Amygdala (tissue), 56 donors: ENCODE measurements at regions not wholly inside any gene's neighbourhood (a gene's known extent, or its start where the extent isn't known, plus 50 kb on each side); places are given as distances from the start of the nearest gene placed in this dataset.

Source experiments
- DNase-seq, 56 donors: peaks; one replicate each; lab custom pipeline; 2025; lab: John Stamatoyannopoulos, UW

DNA sequence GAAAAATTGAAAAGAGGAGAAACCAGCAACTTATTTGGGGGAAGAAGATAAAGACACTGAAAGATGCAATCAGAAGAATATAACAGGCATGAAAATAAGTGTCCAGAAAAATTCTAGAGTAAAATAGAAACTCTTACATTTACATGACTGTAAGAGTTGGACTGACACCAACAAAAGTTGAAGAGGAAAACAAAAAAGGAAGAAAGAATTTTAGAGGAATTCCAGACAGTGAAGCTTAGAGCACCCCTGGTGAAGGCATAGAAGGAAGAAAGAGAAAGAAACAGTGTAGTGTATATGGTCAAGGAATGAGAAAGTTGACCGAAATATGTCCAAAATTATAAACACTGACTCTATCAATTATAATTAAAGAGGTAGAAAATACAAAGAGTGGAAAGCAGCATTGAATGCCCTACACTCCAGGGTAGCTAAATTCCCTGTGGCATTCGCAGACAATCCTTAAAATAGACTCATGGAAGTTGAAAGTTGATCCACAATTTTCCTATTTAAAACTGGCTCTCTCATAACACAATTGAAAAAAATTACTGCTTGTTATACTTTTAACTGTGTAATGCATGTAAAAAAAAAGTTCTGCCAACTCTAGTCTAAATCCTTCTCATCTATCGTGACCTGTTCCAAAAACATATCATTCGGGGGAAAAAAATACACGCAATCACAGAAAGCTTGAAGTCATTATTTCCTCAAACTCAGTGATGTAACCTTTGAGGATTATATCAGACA is 102.6 kb upstream of the ABI3BP start:
- no peak for DNase-seq

DNA sequence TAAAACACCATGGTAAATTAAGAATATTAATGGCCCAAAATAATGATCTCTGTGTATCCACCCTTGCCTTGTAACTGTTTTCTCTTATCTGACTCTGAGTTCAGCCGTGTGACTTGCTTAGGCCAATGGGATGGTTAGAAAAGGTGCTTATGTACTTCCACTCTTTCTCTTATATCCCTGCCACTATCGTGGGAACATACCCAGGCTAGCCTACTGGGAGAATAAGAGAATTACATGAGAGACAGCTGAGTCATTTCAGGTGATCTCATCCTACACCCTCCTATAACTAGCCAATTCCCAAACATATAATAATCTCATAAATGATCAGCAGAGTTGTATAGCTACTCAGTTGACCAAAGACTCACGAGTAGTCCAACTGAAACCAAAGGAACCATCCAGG is 98.3 kb upstream of the ABI3BP start:
- no peak for DNase-seq

DNA sequence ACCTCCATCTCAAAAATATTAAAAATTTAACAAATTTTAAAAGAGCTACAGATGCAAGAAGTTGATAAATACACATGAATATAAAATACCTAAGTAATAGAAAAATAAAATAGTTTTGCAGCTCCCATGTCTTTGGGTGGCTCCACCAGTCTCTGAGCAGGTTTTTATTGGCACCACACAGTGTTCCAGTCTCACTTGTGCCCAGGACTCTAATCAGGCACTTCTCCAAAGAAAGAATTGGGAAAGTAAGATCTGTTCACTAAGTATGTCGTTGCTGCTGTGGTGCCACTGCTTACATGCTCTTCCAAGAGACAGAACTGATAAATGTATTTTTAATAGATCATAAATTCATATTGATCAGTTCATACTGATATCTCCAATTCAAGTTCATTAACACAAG is 92.5 kb upstream of the ABI3BP start:
- no peak for DNase-seq

DNA sequence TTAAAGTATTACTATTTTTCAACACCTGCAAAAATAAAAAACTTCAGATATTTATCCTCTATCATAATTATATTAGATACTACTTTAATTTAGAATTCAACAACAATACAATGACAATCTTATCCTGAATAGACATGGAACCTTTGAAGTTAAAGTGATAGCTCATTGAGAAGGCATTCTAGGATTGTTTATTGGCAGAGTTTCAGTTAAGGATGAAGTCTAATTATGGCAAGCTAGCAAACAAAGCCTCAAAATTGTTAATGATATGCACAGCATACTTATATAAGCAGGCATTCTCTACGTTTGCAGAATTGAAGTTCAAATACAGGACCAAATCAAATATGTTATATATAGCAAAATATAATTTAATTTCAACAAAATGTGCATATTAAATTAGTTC is 91.2 kb upstream of the ABI3BP start:
- DNase-seq = no peak

DNA sequence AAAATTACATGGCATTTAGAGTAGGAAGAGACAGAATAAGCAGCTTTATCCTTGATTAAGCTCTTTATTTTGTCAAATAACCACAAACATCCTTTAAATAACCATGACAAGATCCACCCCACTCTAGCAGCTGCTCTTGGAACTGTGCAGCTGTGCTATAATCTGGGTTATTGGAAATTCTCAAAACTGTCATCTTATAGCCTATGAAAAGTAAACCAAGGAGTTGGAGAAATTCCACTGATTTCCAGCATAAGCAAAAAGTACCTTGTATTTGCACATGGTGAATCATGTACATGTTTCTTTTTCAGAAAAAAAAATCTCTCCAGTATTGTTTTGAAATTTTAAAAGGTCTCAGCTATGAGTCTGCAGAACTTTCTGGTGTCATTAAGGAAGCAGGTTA is 88.8 kb upstream of the ABI3BP start:
- DNase-seq = no peak

DNA sequence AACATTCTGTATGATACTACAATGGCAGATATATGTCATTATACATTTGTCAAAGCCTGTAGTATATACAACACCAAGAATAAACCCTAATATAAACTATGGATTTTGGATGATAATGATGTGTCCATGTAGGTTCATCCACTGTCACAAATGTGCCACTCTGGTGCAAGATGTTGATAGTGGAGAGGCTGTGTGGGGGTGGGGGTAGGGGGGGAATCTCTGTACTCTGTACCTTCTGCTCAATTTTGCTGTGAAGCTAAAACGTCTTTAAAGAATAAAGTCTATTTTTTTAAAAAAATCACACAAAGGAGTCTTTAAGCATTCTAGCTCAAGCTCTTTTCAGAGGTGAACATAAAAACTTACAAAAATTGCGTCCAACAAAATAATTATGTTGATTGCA is 88.2 kb upstream of the ABI3BP start:
- DNase-seq = no peak

DNA sequence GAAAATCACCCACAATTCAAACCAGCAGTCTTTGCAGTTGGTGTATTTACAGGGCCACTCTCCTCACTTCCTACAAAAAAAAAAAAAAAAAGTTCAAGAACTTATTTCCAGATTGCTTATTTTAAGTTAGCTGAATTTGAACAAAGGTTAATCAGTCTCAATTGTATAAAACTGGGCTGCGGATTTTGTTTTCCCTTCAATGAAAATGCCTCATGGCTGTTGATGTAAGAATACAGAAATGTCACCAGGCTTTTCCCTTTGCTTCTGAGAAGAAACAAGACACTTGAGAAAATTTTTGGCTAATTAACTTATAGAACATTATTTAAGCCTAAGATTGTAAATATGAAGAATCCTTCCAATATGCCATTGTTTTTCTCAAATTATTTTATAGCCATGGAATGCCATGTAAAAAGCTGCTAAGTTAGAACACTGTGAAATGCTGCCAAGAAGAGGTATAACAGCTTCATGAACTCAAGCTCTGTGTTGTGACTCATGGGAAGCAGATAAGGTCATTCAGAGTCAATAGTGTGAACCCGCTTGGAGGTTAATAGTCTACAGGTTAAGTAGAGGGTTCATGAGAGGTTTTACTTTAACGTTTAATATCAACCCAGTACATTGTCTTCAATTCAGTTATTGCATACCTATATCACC is 84.3 kb upstream of the ABI3BP start:
- no peak for DNase-seq

DNA sequence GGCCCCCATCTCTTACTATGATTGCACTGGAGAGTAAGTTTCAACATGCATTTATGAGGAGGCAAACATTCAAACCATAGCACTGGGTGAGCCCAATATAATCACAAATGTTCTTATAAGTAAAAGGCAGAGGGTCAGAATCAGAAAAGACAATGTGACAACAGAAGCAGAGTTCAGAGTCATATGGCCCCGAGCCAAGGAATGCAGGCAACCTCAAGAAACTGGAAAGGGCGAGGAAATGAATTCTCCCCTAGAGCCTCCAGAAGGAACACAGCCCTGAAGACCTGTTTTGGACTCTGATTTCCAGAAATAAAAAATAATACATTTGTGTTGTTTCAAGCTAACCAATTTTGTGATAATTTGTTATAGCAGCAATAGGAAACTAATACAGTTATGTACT is 81.3 kb upstream of the ABI3BP start:
- DNase-seq = no peak

DNA sequence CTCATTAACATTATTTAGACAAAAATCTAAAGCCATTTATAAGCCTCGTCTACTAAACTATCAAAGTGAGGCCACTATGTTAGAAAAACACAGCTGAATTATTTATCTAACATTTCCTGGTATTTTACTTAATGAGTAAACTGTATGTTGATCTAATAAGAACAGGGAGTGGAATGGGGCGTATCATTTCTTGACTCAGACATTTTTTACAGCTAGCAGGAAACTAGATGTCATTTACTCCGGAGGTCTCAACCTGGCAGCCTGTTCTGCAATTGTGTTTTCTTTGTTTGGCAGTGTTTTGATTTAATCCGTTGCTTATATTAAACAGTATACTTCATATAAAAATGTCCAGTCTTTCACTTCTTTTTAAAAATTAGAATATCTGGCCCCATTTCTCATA is 79.1 kb upstream of the ABI3BP start:
- DNase-seq = no peak

DNA sequence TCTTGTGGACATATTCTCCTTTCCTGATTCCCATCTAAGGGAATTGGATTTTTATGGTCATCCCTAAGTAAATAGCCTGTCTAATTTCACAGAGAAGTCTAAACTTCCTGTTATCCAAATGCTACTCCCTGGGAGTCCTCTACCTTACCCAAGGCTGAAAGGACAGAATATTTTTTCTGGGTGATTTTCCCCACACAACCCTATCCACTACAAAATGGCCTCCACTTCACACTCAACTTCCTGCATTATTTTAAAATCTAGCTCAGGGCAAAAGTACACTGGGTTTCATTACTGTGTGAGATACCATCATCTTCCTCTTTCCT is 77.5 kb upstream of the ABI3BP start:
- no peak for DNase-seq

DNA sequence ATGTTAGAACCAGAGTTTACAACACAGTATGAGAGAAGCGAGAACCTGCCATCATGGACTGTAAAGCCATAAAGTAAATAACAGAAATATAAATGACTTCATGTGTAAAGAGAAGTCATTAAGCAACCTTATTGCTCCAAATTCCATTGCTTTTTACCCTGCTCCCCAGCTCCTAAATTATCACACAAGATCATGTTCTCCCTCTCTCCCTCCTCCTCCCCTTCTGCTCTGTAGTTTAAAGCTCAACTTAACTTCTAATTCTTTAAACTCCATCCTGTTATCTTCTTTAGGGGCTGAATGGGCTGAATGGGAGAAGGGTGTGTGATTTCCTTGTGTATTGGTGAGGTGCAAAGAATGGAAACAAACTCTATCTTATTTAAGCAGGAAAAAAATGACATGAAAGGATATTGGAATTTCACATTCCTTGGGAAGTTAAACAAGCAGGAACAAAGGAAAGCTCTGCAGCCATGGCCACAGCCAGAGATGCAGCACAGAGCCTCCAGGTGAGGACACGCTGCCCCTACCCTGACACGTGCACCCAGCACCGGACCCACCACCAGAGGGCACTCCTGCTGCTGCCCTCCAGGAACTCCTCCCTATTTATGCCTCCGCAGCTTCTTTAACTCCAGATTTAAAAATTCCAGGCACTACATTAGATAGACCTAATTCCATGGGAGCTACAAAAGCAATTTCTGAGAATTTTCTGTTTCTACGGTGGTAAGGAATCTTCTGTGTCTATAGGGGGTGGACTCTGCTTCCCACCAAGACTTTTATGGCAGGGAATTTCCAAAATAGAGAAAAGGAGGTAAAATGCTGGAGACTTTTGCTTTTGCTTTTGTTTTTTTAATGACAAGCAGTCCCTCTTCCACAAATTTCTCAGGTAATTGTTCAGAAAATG is 76.9 kb upstream of the ABI3BP start:
- DNase-seq = peak in 6 of 56 donors; percentile 1 to 20 (median 5)

DNA sequence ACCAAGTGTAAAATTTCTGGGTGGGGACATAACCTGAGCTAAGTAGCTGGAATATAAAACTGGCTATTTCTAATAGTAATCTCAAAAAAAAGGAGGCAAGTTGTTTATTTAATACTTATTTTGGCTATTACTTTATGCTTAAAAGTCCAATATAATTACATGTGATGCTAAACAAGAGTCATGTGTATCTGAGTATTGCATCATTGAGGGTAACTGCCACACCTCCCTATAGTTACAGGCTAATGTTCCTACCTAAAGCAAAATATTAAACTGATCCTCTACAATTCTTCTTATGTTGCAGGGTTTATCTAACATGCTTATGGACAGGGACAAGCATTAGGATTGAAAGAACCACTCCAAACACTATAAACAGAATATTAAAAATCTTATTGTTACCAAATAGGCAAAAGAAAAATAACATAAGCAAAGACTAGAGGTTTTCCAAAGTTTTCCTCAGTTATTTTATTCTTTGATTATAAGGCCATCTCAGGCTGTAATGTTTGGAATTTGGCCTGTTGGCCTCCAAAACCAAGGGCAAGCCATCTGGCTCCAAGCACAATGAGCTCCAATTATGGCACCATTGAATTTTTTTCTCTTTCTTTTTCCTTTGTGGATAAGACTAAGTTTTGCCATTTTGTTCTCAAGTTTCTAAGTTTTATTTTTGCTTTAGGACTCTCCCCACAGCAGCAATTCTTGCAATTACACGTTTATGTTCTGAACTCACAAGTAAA is 75.8 kb upstream of the ABI3BP start:
- DNase-seq = no peak

DNA sequence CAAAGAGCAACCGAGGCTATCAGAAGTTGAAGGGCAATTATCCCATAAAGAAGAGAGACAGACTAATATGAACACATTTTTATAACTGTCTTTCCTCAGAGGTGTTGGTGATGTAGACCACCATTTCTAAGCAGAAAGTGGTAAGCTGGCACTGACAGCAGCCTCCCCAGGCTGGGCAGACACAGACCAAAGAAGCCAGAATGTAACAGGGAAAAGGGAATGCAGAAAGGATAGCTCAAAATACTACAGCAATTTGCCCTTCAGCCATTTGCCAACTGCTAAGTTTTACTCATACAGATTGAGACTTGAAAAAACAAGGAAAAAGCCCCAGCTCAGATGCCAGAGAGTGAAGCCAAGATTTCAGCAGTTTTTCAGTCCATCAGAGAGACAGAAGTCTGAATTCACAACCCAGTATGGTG is 73.5 kb upstream of the ABI3BP start:
- no peak for DNase-seq

DNA sequence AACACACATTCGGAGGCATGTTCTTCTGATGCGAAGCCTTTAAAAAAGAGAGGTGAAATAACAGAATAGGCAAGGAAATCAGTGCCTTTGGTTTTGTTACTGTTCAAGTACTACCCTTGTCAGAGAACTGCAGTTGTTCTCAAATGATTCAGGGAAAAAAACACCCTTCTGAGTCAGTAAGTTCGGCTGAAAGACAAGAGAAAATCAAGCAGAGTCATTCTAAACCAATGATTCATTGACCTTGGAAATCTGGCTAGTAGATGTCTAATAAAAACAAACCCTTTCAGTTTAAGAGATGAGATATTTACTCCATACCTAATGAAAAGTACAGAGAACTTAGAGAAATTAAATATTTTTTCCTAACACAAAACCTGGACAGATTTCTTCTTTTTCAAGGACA is 72.7 kb upstream of the ABI3BP start:
- DNase-seq = no peak

DNA sequence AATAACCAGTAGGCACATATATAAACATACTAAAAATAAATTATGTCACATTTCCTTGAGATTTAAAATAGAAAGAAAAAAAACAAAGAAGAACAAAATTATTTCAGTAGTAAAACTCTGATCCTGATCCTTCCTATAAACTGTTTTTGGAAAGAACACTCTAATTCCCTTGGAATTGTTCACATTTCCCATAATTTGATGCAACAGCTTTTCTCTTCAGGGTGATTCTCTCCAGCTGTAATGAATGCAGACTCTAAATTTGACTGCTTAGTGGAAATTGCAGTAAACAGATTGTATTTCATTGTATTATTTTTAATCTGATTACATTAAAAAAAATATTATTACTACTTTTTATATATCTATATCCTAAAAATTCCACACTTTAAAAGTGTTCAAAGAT is 70.2 kb upstream of the ABI3BP start:
- DNase-seq = no peak

DNA sequence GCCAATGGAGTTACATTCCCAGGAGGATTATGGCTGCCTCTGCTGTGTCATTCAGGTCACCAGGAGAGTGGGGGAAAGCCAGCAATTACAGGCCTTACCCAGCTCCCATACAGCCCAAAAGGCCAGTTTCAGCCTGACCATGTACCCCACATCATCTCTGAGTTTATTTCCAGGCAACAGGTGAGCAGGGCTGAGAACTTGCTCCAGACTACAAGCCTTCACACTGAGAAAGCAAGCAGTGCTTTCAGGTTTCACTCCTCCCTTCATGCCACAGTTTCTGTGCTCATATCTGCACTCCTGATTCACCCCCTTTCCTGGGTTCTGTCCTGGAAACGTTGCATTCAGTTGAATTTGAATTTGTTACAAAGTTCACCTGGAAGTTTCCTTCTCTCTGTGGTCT is 68.1 kb upstream of the ABI3BP start:
- DNase-seq = no peak

DNA sequence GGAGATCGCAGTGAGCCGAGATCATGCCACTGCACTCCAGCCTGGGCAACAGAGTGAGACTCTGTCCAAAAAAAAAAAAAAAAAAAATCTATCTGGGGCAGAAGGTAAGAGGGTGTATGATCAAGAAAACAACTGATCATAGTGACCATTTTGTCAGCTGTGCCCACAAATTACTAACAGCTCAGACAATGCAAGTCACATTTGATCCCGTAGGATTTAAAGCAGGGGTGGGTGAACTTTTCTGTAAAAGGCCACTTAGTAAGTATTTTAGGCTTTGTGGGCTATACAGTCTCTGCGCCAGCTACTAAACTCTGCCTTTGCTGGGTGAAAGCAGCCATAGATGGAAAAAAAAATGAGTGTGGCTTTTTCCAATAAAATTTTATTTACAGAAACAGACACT is 57.6 kb upstream of the ABI3BP start:
- DNase-seq = no peak

DNA sequence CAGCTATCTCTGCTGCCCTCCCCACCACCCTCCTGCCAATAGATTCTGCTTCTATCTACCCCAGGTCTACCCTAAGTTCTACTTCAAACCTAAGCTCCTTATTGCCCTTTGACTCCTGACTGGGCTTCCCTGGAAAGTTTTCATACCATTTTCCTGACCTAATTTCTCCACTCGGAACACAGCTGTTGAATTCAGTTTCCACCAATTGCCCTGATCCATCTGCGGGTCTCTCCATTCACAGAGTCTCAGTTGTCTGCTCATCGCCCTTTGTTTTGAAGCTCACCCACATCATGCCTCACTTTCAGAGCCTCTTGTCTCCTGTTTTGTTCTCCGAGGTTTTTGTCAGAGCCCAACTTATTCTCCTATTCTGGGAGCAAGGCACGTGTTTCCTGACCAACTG is 56.8 kb upstream of the ABI3BP start:
- no peak for DNase-seq

DNA sequence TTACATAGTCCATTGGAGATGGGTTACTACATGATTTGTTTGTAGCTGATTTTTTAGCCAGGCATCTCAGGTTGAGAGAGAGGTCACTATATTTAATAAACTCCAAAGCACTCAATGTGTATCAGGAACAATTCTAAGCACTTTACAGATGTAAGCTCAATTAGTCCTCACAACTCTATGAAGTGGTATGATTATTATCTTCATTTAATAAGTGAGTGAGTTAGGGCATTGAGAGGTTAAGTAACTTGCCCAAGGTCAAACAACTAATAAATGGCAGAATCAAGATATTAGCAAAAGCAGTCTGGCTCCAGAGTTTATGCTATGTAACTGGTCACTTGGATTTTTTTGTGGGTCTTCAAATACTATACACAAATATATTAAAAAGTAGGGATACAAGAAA is 56.3 kb upstream of the ABI3BP start:
- DNase-seq = no peak

DNA sequence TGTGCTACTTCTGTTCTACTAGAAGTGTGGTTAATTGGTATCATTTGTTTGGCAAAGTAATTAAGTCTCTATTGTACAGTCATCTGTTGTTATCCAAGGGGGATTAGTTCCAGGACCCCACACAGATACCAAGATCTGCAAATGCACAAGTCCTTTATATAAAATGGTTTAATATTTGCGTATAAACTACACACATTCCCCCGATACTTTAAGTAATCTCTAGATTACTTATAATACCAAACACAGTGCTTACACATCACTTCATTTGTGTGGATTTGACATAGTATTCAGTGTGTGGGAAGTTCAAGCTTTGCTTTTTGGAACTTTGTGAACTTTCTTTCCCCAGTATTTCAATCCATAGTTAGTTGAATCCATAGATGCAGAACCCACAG is 50.5 kb upstream of the ABI3BP start:
- no peak for DNase-seq
